ENCODE measurements at regions not wholly inside any gene's neighbourhood (a gene's known extent, or its start where the extent isn't known, plus 50 kb on each side); places are given as distances from the start of the nearest gene placed in this dataset.
"Not testable (repeated sequence)": the region's sequence is repeated elsewhere in the genome, so short reads cannot be mapped to it uniquely, and the experiment has no call there.

GRCh38 chr5:99879791-99880511 is 655.2 kb upstream of the FAM174A start:
- no peak for DNase-seq

- no peak for DNase-seq
Measured at GRCh38 chr5:99878830-99879229, 656.3 kb upstream of the FAM174A start.

DNA sequence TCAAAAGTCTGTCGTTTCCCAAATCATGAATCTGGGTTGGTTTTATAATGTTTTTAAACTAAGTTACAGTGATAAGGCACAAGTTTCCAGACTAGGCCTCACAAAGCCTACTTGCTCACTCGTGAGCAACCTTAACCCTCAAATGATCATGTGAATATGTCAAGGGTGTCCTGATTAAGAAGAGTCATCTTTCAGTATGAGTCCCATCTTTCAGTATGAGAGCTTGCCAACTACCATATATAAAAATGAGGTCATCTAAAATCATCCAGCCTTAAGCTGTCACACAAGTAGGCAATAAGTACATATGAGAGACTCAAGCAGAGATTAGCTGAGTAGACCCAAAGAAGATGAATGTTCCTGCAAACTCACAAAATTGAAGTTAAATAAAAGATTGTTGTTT is 668.4 kb upstream of the FAM174A start:
- DNase-seq = no peak

GRCh38 chr5:99865159-99865558 is 670.0 kb upstream of the FAM174A start:
- DNase-seq = no peak

DNA sequence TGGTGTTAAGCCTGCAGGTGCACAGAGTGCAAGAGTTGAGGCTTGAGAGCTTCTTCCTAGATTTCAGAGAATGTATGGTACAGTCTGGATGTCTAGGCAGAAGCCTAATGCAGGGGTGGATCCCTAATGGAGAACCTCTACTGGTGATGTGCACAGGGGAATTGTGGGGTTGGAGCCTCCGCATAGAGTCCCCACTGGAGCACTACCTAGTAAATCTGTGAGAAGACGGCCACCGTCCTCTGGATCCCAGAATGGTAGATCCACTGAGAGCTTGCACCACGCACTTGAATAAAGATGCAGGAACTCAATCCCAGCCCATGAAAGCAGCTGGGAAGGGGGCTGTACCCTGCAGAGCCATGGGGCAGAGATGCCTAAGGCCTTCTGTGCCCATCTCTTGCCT is 699.4 kb upstream of the FAM174A start:
- DNase-seq = no peak

GRCh38 chr5:99827136-99827535 is 708.0 kb upstream of the FAM174A start:
- no peak for DNase-seq

DNA sequence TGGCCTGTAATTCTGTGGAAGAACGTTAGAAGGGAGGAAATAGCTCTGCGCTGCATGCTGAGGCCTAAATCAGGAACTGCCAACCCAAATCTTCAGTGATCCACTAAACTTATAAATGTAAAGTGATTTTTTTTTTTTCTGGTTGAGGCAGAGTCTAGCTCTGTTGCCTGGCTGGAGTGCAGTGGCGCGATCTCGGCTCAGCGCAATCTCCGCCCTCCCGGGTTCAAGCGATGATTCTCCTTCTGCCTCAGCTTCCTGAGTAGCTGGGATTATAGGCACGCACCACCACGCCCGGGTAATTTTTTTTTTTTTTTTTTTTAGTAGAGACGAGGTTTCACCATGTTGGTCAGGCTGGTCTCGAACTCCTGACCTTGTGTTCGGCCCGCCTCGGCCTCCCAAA is 717.4 kb upstream of the FAM174A start:
- no peak for DNase-seq

- DNase-seq = no peak
Measured at GRCh38 chr5:99814321-99815063, 720.7 kb upstream of the FAM174A start.

DNA sequence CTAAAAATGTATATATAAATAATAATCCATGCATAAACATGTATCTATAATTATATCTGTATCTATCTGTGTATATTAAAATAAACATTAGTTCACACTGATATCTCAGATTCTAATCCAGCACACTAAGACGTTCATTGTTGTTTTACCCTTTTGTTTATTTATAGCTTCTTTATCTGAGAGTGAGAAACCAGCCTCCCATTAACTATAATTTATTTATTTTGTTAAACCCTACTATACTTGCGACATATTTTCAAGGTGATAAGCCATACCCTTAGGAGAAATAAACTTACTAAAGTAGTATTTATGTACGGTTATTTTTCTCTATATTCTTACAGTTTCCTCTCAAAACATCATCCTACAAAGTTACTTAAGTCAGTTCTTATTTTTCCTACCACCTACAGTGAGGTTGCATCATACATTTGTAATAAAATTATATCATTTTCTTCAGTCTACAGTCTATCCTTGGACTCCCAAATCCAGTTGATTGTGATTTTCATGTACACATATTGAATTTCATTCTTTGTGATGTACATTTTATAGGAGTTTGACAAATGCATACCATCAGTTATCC is 726.4 kb upstream of the FAM174A start:
- DNase-seq = no peak

- DNase-seq = no peak
Measured at GRCh38 chr5:99807346-99807745, 727.8 kb upstream of the FAM174A start.

GRCh38 chr5:99795031-99795430 is 740.1 kb upstream of the FAM174A start:
- DNase-seq = no peak

- no peak for DNase-seq
Measured at GRCh38 chr5:99788482-99788881, 746.7 kb upstream of the FAM174A start.

DNA sequence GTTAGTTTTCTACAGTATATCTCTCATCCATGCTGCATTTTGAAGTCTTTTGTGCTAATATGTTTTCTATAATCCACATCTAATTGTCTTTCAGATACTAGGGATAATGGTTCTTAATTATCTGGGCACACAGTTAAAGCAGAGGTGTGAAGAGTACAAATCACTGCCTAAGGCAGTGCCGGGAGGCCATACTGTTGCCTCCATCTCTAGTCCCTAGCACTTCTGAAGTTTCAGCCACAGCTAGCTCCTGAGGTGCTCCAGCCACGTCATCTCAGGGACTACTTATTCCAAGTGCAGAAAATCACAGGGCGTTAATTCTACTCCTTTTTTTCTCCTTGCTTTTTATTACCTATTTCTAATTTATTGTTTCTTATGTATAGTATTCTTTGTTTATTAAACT is 760.0 kb upstream of the FAM174A start:
- no peak for DNase-seq

DNA sequence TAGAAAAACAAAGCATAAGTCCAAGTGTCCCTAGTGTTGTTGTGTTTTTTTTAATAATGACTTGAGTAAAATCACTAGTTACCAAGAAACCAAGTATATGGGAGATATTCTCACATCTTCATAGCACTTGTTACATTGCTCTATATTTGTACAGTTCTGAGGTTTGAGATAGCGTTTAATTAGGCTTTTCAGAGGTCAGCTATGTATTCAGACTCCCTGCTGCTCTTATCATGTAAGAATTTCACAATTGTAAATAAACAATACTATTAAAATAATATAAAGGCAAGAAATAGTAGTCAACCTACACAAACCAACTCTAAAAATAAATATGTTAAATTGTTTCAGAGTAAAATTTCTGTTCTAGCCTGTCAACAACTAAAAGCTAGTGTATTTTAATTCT is 761.9 kb upstream of the FAM174A start:
- DNase-seq = no peak

- DNase-seq = no peak
Measured at GRCh38 chr5:99771296-99771695, 763.9 kb upstream of the FAM174A start.

DNA sequence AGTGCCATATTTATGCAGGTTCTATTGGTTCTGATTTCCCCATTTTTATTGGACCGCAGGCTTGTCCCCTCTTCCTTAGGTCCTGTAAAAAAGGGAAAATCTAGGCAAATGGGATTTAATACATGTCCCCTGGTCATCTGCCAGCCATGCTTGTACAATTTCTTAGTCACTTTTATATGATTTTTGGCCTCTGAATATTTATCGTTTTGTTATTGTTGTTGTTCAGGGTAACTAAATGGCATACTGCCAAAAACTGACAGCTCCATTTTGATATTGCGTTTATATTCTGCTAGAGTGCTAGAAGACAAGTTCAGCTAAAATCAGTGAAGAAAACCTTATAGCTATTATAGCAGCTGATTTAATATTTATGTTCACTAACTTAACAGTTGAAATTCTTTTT is 770.2 kb upstream of the FAM174A start:
- no peak for DNase-seq

GRCh38 chr5:99763021-99763774 is 772.0 kb upstream of the FAM174A start:
- no peak for DNase-seq

GRCh38 chr5:99747342-99747741 is 787.8 kb upstream of the FAM174A start:
- no peak for DNase-seq

DNA sequence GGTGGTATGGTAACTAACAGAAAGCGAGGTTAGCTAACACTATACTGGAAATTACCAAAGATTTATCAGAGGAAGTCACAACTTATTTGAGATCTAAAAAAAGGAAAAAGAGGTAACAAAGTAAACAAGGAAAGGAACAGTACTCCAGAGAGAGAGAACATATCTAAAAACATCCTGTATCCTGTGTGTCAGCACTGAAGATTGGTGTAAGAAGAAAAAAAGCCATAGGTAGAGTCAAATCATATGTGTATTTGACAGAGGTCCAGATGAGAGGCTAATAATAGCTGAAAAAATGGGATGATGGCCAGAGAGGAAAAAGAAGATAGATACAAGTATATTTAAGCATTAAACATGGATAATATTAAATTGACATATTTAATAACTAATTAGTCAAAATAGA is 802.0 kb upstream of the FAM174A start:
- not testable (repeated sequence) for DNase-seq

DNA sequence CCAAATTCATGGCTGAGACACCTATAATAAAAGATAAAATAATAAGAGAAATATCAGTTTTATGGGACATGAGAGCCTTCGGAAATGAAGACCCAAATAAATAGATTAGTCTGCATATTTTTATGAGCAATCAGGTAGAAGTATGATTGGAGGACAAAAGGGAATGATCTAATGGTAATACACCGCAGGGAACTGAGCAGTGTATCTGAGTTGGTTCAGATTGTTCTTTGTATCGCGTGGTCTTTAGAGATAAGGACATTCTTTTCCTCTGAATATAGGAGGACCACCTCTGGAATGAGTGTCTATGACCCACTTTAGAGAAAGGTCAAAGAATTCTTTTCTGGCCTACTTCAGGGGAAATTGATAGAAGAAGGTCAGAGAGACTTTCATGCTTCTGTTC is 801.8 kb upstream of the CHD1 start:
- not testable (repeated sequence) for DNase-seq

- no peak for DNase-seq
Measured at GRCh38 chr5:99724732-99725290, 796.0 kb upstream of the CHD1 start.

- no peak for DNase-seq
Measured at GRCh38 chr5:99721506-99721905, 792.7 kb upstream of the CHD1 start.

DNA sequence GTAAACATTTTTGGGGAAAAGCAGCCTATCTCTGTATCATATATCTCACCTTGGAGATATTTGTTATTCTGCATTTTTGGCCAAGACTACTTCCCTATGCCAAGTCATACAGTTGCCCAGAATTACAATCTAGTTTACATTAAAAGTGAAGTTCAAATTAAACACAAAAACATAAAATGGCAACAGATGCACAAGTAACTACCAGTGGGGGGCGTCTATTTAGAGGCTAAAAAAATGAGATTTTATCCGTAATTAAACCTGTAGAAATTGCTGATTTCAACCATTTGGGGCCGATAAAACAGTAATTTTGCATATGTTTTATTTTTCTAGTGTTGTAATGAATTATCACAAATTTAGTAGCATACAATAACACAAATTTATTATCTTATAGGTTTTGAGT is 787.1 kb upstream of the CHD1 start:
- no peak for DNase-seq
